DND-41 (cell line): ENCODE measurements at regions not wholly inside any gene's neighbourhood (a gene's known extent, or its start where the extent isn't known, plus 50 kb on each side); places are given as distances from the start of the nearest gene placed in this dataset.

Source experiments
- EZH2 ChIP-seq: IDR thresholded peaks from 3 replicates; pipeline ENCODE4 v1.6.1; 2012; ENCODE audit warnings: borderline replicate concordance, low read depth, mild to moderate bottlenecking, moderate library complexity, low read length, inconsistent platforms; ENCODE audit not compliant: severe bottlenecking
- TF ChIP-seq, protein P1 (sequence below): IDR thresholded peaks from 2 replicates; pipeline ENCODE4 v1.5.1; 2012; ENCODE audit warnings: borderline replicate concordance, low read length, moderate library complexity, mild to moderate bottlenecking; ENCODE audit not compliant: poor library complexity, severe bottlenecking; ENCODE audit errors: extremely low read depth

DNA sequence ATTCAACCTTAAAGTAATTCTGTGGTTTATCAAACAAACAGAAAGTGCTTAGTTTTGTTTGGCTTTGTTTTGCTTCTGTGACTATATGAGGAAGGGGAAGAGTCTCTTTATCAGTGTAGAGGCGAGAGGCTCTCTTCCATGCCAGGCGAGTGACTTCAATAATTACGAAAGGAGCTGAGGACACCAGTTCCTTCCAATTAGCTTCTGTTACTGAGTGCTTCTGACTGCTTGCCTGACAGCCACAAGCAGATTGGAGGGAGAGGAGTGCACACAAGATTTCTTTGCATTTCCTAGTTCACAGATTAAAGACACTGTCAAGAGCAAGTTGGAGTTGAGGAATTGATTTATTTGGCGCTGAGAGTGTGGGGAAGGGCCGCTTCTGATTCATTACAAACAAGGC, 1484.5 kb upstream of the TENM4 start:
- TF ChIP-seq EZH2, result no peak
- TF ChIP-seq, protein P1, sequence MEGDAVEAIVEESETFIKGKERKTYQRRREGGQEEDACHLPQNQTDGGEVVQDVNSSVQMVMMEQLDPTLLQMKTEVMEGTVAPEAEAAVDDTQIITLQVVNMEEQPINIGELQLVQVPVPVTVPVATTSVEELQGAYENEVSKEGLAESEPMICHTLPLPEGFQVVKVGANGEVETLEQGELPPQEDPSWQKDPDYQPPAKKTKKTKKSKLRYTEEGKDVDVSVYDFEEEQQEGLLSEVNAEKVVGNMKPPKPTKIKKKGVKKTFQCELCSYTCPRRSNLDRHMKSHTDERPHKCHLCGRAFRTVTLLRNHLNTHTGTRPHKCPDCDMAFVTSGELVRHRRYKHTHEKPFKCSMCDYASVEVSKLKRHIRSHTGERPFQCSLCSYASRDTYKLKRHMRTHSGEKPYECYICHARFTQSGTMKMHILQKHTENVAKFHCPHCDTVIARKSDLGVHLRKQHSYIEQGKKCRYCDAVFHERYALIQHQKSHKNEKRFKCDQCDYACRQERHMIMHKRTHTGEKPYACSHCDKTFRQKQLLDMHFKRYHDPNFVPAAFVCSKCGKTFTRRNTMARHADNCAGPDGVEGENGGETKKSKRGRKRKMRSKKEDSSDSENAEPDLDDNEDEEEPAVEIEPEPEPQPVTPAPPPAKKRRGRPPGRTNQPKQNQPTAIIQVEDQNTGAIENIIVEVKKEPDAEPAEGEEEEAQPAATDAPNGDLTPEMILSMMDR, result no peak
